Esophagus mucosa (tissue), 1 donor: ENCODE measurements at regions not wholly inside any gene's neighbourhood (a gene's known extent, or its start where the extent isn't known, plus 50 kb on each side); places are given as distances from the start of the nearest gene placed in this dataset.
"Not testable (repeated sequence)": the region's sequence is repeated elsewhere in the genome, so short reads cannot be mapped to it uniquely, and the experiment has no call there.

Experiments
- ATAC-seq: fragments of 200-7000 bp; cut with Tn5 transposase; one replicate; pipeline ENCODE4 v1.9.1; 2020
- donor health status: DM: yes; HTN: yes; CAD: no.

DNA sequence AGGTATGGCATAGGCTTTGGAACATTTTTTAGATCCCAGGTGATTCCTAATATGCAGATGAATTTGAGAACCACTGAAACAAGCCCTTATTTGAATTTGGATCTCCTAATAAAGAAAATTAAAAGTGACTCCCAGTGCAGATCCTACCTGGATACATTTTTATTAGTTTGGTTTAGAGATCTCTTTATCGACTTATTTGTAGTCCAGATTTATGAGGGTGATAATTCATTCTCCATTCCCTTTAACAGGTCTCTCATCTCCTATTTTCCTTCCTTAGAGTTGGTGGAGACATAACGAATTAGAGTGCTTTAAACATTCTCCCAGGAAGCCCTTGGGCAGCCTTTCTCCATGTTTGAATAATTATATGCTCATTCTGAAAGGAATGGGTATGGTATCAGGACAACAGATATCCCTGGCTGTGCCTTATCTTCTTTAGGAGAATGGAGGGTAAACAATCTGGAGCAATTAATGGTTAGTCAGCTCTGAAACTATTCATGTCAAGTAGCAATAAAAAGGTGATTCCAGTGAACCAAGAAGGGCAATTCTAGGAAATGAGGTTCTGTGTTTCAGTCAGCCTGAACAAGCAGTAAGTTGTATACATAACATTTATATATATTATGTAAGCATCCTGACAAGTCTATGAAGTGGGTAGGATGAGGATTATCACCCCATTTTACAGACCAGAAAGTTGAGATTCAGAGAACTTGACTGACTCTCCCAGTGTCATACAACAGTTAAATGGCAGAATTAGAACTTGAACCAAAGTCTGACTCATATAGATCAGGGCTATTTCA, 53.9 kb upstream of the RCE1 start:
- ATAC-seq, result peak; percentile 74

DNA sequence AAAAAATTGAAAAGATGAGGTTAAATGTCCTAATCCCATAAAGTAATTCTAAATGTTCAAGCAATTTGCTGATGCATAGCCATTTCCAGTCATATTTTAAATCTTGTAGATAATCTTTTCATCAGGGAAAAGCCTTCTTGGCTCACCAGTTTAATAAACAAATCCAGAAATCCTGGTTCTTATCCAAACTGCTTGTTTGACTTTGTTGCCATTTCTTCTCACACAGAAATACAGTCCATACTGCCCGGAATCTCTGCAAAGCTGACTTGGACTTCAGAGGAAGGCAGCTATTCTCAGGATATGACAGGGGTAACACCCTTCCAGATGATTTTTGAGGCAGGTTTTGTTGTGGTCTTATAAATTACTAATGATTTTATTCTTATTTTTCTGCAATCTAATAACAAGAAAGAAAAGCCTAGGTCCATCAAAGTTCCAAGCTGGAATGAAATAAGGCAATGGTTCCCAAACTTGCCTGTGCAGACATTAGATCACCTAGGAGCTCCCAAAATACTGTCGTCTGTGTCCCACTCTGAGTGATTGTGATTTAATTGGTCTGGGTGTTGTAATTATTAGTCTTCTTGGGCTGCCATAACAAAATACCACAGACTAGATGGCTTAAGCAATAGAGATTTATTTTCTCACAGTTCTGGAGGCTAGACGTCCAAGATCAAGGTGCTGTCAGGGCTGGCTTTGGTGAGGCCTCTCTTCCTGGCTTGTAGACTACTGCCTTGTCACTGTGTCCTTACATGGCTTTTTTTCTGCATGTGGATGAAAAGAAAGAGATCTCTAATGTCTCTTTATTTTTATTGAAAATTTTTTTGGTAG, 55.1 kb upstream of the RCE1 start:
- ATAC-seq, result no peak

DNA sequence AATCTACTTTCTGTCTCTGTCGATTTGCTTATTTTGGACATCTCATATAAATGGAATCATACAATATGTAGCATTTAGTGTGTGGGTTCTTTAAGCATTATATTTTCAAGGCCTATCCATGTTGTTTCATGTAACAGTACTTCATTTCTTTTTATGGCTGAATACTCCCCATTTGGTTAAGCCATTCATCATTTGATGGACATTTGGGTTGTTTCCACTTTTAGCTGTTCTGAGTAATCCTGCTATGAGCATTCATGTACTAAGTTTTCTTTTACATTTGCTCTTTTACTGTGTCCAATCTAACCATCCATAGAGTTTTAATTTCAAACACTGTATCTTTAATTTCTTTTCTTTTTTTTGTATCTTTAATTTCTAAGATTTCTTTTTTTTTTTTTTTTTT, 55.6 kb upstream of the SPTBN2 start:
- ATAC-seq, result no peak

DNA sequence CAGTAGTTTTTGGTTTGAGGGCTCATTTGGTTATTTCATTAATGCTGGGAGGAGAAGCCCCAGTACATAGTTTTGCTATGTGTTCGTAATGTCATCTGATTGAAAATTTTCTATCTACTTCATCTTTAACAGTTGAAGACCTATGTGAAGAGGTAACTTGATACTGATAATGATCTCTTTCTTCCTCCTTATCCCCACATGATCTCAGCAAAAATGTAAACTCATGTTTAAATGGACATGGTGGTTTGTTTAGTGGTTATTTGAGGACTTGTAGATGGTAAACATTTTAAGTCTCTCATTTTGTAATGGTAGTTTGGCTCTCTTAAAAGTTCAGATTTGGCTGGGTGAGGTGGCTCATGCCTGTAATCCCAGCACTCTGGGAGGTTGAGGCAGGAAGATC, 53.7 kb upstream of the SPTBN2 start:
- ATAC-seq, result no peak

DNA sequence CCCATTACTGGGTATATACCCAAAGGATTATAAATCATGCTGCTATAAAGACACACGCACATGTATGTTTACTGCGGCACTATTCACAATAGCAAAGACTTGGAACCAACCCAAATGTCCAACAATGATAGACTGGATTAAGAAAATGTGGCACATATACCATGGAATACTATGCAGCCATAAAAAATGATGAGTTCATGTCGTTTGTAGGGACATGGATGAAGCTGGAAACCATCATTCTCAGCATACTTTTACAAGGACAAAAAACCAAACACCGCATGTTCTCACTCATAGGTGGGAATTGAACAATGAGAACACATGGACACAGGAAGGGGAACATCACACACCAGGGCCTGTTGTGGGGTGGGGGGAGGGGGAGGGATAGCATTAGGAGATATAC, 50.6 kb upstream of the SPTBN2 start:
- ATAC-seq, result not testable (repeated sequence)
